ENCODE measurements at regions not wholly inside any gene's neighbourhood (a gene's known extent, or its start where the extent isn't known, plus 50 kb on each side); places are given as distances from the start of the nearest gene placed in this dataset.
"Not testable (repeated sequence)": the region's sequence is repeated elsewhere in the genome, so short reads cannot be mapped to it uniquely, and the experiment has no call there.

GRCh38 chr9:102642651-102643050 is 352.5 kb upstream of the CYLC2 start:
- Histone ChIP-seq H4K20me1 (ENCODE audit: control insufficient read depth, extremely low read depth, insufficient read depth, low read length) (no peaks in the 10 kb centered on the region), H3K9ac (ENCODE audit: insufficient read depth, low read length) (no peak overlapping the region), H3K27ac (ENCODE audit: insufficient read depth, low read length) (no peak overlapping the region), H3K36me3 (ENCODE audit: control insufficient read depth, insufficient read depth, low read length) (no peaks in the 10 kb centered on the region), H3K9me3 (ENCODE audit: control insufficient read depth, insufficient read depth, low read depth, low read length) (no peaks in the 10 kb centered on the region), H3K79me2 (ENCODE audit: control insufficient read depth, insufficient read depth, low read length) (no peaks in the 10 kb centered on the region), H3K4me1 (ENCODE audit: control insufficient read depth, extremely low read depth, insufficient read depth, low read length) (no peaks in the 10 kb centered on the region), H3K4me3 (replicated peaks in 1 of 4; ENCODE audit: control extremely low read depth in 1 of 4, insufficient read depth in 1 of 4, low read depth in 3 of 4, low read length in 4 of 4) (no peak overlapping the region), H2AFZ (ENCODE audit: low read length) (no peak overlapping the region), H3K27me3 (ENCODE audit: control insufficient read depth, insufficient read depth, low read length) (no peaks in the 10 kb centered on the region), H3K4me2 (ENCODE audit: extremely low read depth, insufficient read depth, low read length) (no peak overlapping the region)
- TF ChIP-seq CTCF (conservative IDR thresholded peaks at IDR 0.05 in 1 of 2, IDR thresholded peaks at IDR 0.05 in 1 of 2; ENCODE audit: low read depth in 1 of 2, low read length in 2 of 2), result no peak
- TF ChIP-seq EZH2 (IDR thresholded peaks at IDR 0.05; ENCODE audit: low read length, missing control alignments), result no peak
- no peak for DNase-seq (ENCODE audit: low read depth in 2 of 2)

DNA sequence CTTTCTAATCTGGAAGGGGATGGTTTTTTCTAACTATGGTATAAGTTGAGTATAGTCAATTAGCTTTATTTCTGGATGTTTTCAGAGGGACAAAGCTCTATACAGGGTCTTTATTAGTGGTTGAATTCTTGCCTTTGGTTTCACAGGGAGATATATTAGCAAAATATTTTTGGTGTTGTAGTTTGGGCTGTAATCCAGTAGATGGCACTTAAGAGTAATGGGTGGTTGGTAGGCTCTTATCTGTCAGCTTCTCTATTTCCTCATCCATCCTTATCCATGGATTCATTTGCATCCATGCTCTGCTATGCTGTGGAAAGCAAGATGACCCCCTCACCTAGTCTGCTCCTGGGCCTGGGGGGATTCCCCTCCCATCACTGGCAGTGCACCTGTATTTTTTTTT is 363.6 kb upstream of the CYLC2 start:
- DNase-seq (ENCODE audit: low read depth in 2 of 2), result no peak
- no peak overlapping the region for H2AFZ ChIP-seq (ENCODE audit: low read length)
- no peak overlapping the region for H3K27ac ChIP-seq (ENCODE audit: insufficient read depth, low read length)
- H3K9ac ChIP-seq (ENCODE audit: insufficient read depth, low read length), result no peak overlapping the region
- no peaks in the 10 kb centered on the region for H3K79me2 ChIP-seq (ENCODE audit: control insufficient read depth, insufficient read depth, low read length)
- no peak overlapping the region for H3K4me3 ChIP-seq (replicated peaks in 1 of 4; ENCODE audit: control extremely low read depth in 1 of 4, insufficient read depth in 1 of 4, low read depth in 3 of 4, low read length in 4 of 4)
- no peaks in the 10 kb centered on the region for H3K27me3 ChIP-seq (ENCODE audit: control insufficient read depth, insufficient read depth, low read length)
- no peak overlapping the region for H3K4me2 ChIP-seq (ENCODE audit: extremely low read depth, insufficient read depth, low read length)
- no peaks in the 10 kb centered on the region for H3K36me3 ChIP-seq (ENCODE audit: control insufficient read depth, insufficient read depth, low read length)
- H3K9me3 ChIP-seq (ENCODE audit: control insufficient read depth, insufficient read depth, low read depth, low read length), result no peaks in the 10 kb centered on the region
- no peaks in the 10 kb centered on the region for H4K20me1 ChIP-seq (ENCODE audit: control insufficient read depth, extremely low read depth, insufficient read depth, low read length)
- TF ChIP-seq CTCF (conservative IDR thresholded peaks at IDR 0.05 in 1 of 2, IDR thresholded peaks at IDR 0.05 in 1 of 2; ENCODE audit: low read depth in 1 of 2, low read length in 2 of 2) (no peak), EZH2 (IDR thresholded peaks at IDR 0.05; ENCODE audit: low read length, missing control alignments) (no peak)
- H3K4me1 ChIP-seq (ENCODE audit: control insufficient read depth, extremely low read depth, insufficient read depth, low read length), result no peaks in the 10 kb centered on the region

GRCh38 chr9:102609461-102609860 is 385.7 kb upstream of the CYLC2 start:
- Histone ChIP-seq H3K27me3 (ENCODE audit: control insufficient read depth, insufficient read depth, low read length) (no peaks in the 10 kb centered on the region), H3K79me2 (ENCODE audit: control insufficient read depth, insufficient read depth, low read length) (no peaks in the 10 kb centered on the region), H3K4me3 (replicated peaks in 1 of 4; ENCODE audit: control extremely low read depth in 1 of 4, insufficient read depth in 1 of 4, low read depth in 3 of 4, low read length in 4 of 4) (no peak overlapping the region), H3K9me3 (ENCODE audit: control insufficient read depth, insufficient read depth, low read depth, low read length) (no peaks in the 10 kb centered on the region), H3K4me2 (ENCODE audit: extremely low read depth, insufficient read depth, low read length) (no peak overlapping the region), H3K27ac (ENCODE audit: insufficient read depth, low read length) (no peak overlapping the region), H4K20me1 (ENCODE audit: control insufficient read depth, extremely low read depth, insufficient read depth, low read length) (no peaks in the 10 kb centered on the region), H3K4me1 (ENCODE audit: control insufficient read depth, extremely low read depth, insufficient read depth, low read length) (no peaks in the 10 kb centered on the region), H2AFZ (ENCODE audit: low read length) (no peak overlapping the region), H3K36me3 (ENCODE audit: control insufficient read depth, insufficient read depth, low read length) (no peaks in the 10 kb centered on the region), H3K9ac (ENCODE audit: insufficient read depth, low read length) (no peak overlapping the region)
- DNase-seq (ENCODE audit: low read depth in 2 of 2), result no peak
- TF ChIP-seq CTCF (conservative IDR thresholded peaks at IDR 0.05 in 1 of 2, IDR thresholded peaks at IDR 0.05 in 1 of 2; ENCODE audit: low read depth in 1 of 2, low read length in 2 of 2) (no peak), EZH2 (IDR thresholded peaks at IDR 0.05; ENCODE audit: low read length, missing control alignments) (no peak)

GRCh38 chr9:102603198-102604195 is 391.6 kb upstream of the CYLC2 start:
- DNase-seq (ENCODE audit: low read depth in 2 of 2); H3K79me2 ChIP-seq (ENCODE audit: control insufficient read depth, insufficient read depth, low read length); H3K9ac ChIP-seq (ENCODE audit: insufficient read depth, low read length); H3K4me3 ChIP-seq (replicated peaks in 1 of 4; ENCODE audit: control extremely low read depth in 1 of 4, insufficient read depth in 1 of 4, low read depth in 3 of 4, low read length in 4 of 4); H3K4me1 ChIP-seq (ENCODE audit: control insufficient read depth, extremely low read depth, insufficient read depth, low read length); H3K27me3 ChIP-seq (ENCODE audit: control insufficient read depth, insufficient read depth, low read length); H3K9me3 ChIP-seq (ENCODE audit: control insufficient read depth, insufficient read depth, low read depth, low read length); H3K4me2 ChIP-seq (ENCODE audit: extremely low read depth, insufficient read depth, low read length); H2AFZ ChIP-seq (ENCODE audit: low read length); H4K20me1 ChIP-seq (ENCODE audit: control insufficient read depth, extremely low read depth, insufficient read depth, low read length); H3K27ac ChIP-seq (ENCODE audit: insufficient read depth, low read length); H3K36me3 ChIP-seq (ENCODE audit: control insufficient read depth, insufficient read depth, low read length): not testable (repeated sequence)

Data from fibroblast of lung (primary cell).